GM21619 (cell line): ENCODE measurements at regions not wholly inside any gene's neighbourhood (a gene's known extent, or its start where the extent isn't known, plus 50 kb on each side); places are given as distances from the start of the nearest gene placed in this dataset.

Experiments used
- ATAC-seq: cut with Tn5 transposase; IDR thresholded peaks from one replicate; pipeline ENCODE4 v1.9.1; 2021; ENCODE audit not compliant: unreplicated experiment

DNA sequence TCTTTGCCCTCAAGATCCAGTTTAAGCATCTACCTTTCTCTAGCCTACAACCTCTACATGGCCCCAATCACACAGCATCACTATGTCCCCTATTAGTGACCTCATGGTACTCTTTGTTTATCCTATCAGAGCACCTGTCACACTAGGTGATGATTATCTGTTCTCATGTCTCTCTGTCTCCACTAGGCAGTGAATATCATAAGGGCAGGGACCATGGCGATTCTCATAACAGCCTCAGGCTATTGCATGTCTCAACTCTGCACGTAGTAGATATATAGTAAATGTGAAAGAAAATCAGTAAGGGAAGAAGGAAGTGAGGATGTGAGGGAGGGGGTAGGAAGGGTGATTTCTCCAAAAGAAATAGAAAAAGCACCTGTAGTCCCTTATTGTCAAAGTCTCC, 311.0 kb downstream of the NSG2 start:
- no peak for ATAC-seq

DNA sequence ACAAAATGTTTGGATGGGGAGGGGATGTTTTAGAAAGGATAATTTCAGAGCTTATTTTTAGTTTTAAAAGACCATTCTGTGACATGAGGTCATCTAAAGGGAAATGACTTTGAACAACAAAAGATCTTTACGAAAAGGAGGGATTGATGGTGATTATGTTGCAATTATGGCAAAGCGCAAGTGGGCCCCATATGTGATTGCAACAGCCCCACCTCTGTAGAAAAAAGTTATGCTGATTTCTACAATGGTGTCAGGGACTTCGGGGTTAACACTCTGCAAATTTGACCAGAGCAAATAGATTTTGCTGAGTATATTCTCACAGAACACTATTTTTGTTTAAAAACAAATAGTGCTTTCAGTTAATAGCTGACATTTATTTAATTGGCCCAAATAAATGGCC, 312.8 kb downstream of the NSG2 start:
- no peak for ATAC-seq

DNA sequence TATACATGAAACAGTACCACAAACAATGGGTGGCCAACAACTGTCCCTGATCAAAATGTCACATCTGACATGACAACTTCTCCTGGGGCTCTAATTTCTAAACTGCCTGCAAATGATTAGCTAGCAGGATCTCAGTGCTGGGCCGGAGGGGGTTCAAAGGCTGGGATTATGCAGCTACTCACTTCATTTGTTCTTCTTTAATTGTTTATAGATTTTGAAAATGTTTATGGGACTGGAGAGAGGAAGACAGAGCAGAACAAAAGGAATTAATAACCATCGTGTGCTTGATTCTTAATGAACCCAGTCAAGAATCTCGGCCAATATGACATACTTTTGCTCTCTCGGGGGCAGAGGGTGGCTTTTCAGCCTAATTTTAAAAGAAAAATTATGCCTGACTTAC, 313.6 kb downstream of the NSG2 start:
- ATAC-seq: no peak

DNA sequence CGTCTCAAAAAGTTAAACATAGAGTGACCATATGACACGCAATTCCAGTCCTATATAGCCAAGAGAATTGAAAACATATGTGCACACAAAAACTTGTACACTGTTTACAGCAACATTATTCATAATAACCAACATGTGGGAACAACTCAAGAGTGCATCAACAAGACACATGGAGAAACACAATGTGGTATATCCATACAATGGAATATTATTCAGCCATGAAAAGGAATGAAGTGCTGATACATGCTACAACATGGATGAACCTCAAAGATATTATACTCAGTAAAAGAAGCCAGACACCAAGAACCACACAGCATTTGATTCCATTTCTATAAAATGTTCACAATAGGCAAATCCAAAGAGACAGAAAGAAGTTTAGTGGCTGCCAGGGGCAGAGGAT, 317.0 kb downstream of the NSG2 start:
- ATAC-seq: no peak

DNA sequence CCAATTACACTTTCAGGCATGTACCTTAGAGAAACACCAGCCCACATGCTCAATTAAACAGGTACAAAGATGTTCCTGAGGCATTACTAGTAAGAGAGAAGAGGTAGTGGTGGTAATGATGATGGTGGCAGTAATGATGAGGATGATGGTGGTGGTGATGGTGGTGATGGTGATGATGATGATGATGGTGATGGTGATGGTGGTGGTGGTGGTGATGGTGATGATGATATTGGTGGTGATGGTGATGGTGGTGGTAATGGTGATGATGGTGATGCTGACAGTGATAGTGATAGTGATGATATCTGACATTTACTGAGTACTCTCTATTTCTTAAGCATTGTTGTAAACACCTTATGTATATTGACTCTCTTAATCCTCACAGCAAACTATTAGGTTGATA, 318.4 kb downstream of the NSG2 start:
- no peak for ATAC-seq

- no peak for ATAC-seq
Observed at GRCh38 chr5:174364676-174365075, 319.2 kb downstream of the NSG2 start.

DNA sequence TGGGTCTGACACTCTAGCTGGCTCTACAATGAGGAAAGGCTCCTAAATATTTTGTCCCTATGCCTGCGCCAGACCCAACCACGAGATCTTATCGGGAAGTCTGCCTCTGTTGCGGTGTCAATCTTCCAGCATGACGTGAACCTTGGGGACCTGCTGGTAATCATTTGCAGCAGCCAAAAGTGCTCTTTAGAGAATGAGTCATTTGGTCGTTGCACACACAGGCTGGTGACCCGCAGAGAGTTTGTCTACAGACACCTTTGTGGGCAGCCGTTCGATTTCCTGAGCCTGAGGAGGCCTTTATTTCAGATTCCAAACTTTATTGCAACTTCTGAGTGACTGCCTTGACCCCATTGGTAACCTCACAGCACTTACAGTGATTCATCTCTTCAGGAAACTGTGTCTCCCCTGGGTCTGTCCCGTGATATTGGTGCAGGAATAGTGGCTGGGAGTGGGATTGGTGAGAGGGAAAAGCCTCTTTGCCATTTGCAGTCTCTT, 326.1 kb downstream of the NSG2 start:
- no peak for ATAC-seq

- ATAC-seq: no peak
Observed at GRCh38 chr5:174374206-174374605, 328.7 kb downstream of the NSG2 start.

DNA sequence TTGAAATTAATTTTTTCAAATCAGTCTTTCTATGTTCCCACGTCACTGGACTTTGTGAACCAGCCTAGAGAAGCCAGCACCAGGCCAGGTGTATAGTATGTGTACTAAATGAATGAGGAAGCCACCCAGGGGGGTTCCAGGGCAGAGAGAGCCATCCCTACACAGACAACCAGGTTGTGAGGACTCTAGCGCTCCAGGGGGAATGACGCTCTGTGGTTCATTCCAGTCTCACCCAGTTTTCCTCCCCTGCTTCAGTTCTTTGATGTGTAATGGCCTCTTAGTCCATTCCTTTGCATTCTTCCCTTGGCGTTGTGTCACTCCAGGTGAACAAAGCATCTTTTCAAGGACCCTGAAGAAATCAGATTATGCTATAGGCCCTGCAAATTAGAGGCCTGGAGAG, 330.6 kb downstream of the NSG2 start:
- no peak for ATAC-seq

- no peak for ATAC-seq
Observed at GRCh38 chr5:174376726-174377373, 331.3 kb downstream of the NSG2 start.

DNA sequence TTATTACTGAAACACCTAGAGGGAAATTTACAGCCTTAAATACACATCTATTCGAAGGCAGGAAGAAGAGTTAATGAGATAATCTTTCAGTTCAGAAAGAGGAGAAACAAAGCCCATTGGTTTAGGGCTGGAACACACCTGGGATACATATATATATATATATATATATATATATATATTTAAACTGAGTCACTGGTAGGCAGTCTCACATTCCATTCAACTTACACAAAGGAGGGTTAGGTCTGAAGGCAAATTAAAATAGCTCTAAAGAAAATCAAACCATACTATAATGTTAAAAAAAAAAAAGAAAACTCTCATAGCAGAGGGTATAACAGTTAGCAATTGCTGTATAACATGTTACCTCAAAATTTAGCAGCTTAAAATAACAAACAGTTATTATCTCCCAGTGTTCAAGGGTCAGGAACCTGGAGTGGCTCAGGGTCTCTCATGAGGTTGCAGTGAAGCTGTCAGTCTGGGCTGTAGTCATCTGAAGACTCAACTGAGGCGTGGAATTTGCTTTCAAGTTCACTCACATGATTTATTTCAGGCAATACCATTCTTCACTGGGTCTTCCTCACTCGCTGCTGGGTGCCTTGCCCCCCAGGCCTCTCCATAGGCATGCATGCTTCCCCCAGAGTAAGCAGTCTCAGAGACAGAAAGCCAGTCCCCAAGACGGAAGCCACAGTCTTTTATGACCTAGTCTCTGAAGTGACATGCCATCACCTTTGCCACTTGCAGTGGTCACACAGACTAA, 332.8 kb downstream of the NSG2 start:
- ATAC-seq: no peak

DNA sequence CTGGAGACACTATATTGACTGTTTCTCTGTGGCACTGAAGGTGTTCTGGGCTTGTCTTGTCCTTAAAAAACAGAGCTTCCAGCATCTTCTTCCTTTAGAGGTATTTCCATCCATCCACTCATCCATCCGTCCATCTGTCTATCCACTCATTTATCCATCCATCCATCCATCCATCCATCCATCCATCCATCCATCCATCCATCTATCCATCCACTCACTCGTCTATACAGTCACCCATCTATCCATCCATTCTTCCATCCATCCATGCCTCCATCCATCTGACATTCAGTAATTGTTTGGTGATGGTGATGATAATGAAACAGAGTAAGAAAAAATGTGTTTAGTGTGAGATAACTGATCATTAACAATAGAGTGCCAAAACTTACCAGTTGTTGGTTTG, 334.8 kb downstream of the NSG2 start:
- ATAC-seq: no peak

- no peak for ATAC-seq
Observed at GRCh38 chr5:174381241-174381640, 335.7 kb downstream of the NSG2 start.

- no peak for ATAC-seq
Observed at GRCh38 chr5:174383210-174384167, 338.0 kb downstream of the NSG2 start.

DNA sequence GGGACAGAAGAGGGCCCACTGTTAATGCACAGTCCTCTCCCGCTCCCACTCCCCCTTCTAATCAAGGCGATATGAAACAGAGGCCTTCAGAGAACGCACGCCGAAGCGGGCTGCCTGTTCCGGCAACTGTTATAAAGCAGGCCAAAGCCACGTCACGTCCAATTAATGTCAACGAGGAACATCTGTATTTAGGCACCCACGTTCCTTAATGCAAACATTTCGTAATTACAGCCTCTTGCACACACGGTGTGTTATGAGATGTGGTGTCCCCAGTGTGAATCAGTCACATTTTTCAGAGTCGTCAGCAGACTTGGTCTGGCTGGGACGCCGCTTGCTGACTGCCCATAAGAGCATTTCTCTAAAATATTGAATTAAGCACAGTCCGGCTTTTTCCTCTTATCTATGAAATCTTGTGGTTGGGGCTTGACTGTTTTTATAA, 339.0 kb downstream of the NSG2 start:
- no peak for ATAC-seq

- ATAC-seq: no peak
Observed at GRCh38 chr5:174386306-174386705, 338.1 kb upstream of the MSX2 start.

DNA sequence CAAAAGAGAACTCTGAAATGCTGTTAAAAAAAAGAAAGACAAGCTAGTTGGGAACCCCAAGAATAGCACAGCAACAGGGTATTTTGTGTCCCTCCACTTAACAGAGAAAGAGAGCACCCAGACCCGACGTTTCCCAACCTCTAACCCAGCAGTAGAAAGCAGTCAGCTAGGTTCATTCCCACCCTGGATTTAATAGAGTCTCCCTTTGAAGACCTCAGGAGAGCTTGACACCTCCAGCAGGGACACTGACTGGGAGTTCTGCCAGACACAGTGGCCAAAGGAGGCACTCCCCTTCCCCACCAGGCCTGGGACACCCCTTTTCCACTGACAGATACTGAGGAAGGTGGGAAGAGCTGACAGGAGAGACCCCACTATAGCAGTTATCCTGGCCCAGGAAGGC, 337.5 kb upstream of the MSX2 start:
- ATAC-seq: no peak

DNA sequence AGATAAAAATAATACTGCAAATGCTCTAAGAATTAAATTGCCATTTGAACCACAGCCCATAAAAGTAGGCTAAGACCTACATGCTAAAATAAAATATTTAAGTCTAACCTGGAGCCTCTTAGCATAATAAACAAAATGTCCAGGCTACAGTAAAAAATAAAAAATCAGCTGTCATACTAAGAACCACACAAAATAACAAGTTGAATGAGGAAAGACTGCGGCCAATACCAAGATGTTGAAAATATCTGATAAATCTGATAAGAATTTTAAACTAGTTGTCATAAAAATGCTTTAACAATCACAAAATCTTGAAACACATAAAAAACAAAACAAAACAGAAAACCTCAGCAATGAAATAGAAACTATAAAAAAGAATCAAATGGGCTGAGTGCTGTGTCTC, 336.9 kb upstream of the MSX2 start:
- ATAC-seq: no peak

- ATAC-seq: no peak
Observed at GRCh38 chr5:174392892-174393291, 331.5 kb upstream of the MSX2 start.

- ATAC-seq: no peak
Observed at GRCh38 chr5:174396541-174396940, 327.8 kb upstream of the MSX2 start.

DNA sequence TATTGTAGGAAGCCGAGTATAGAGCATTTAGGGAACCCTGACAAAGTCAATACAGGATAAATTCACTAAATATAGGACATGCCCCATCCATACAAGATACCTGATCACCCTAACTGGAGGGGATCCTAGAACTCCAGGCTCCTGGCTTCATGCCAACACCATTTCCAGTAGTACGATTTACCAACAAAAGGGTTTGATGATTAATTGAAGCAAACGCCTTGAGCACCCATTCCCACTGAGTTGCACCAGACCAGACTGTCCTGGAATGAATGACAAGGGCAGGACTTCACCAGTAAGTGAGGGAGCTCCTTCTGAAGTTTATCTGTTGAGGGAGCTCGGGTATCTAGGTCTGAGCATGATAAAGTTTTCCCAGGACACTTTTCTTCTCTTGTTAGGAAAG, 327.2 kb upstream of the MSX2 start:
- ATAC-seq: no peak
